Heart left ventricle (tissue), 13 donors: ENCODE measurements at regions not wholly inside any gene's neighbourhood (a gene's known extent, or its start where the extent isn't known, plus 50 kb on each side); places are given as distances from the start of the nearest gene placed in this dataset.

Source experiments
- CTCF ChIP-seq, 12 donors: fragments of 200-600 bp; sonication (generic) in 4 of 12; IDR thresholded peaks; one replicate each; pipeline versions ENCODE4 v1.5.0 to v1.8.0; 2018 to 2022; ENCODE audit warnings: antibody characterized with exemption in 12 of 12, mild to moderate bottlenecking in 5 of 12
- POLR2A ChIP-seq, 2 donors: fragments of 450-650 bp; IDR thresholded peaks; one replicate each; pipeline ENCODE4 v1.6.1; 2017; ENCODE audit warnings: antibody characterized with exemption in 2 of 2, mild to moderate bottlenecking in 2 of 2, moderate library complexity in 2 of 2
- donor health status: ischemic (EF 13 %, LVEDD 7.1; RV severe dilation, severe dysfunction).
- donor health status: DM: no; HTN: yes; CAD: no.
- donor health status: DM: no; HTN: no; CAD: no.
- donor health status: ischemic (EF 25% LVEDD 6.9; RV normal size, moderate dysfunction).
- donor health status: ischemic (EF 25% LVEDD 5.7; RV mildly dilated, moderate dysfunction).
- donor health status: ischemic (EF 35%, LVEDD 5.7; RV mildly dilated, moderate dysfunction).
- donor health status: nonischemic (EF 11% LVEDD 7.7; RV severe dilation, severe dysfunction).
- donor health status: DM: yes; HTN: yes; CAD: no.
- donor health status: PGD.
- donor health status: ischemic (EF 29% LVEDD 5.4; RV normal size, mild dysfunction).
- donor health status: nonischemic (EF 23%, LVEDD 6.1; RV moderate dilation, normal function).

- TF ChIP-seq CTCF (IDR thresholded peaks at IDR 0.05) (no peak), POLR2A (IDR thresholded peaks at IDR 0.05) (no peak)
These were observed 122.5 kb downstream of the CAND1 start for GRCh38 chr12:67391656-67392055.
